AG04450 (cell line): ENCODE measurements at regions not wholly inside any gene's neighbourhood (a gene's known extent, or its start where the extent isn't known, plus 50 kb on each side); places are given as distances from the start of the nearest gene placed in this dataset.

Source experiments
- CTCF ChIA-PET: fragments of 300-600, 350-600 bp; formaldehyde crosslinking; extraction: SDS; loops from one replicate; lab custom pipeline; 2022; ENCODE audit warnings: antibody characterized with exemption, inconsistent platforms; lab: Charles Lee
- POLR2A ChIA-PET: fragments of 350-600 bp; formaldehyde crosslinking; extraction: SDS; loops from one replicate; lab custom pipeline; 2021; ENCODE audit warnings: antibody characterized with exemption, inconsistent platforms; lab: Yijun Ruan, JAX
- DNase-seq: peaks from one replicate; pipeline ENCODE4 v3.0.0-alpha.2; 2011; ENCODE audit warnings: low read depth, low spot score
- H3K27ac ChIP-seq: one replicate; pipeline ENCODE4 v1.5.1; 2012; ENCODE audit warnings: low read depth, low read length, control low read depth
- H3K27me3 ChIP-seq: one replicate; pipeline ENCODE4 v1.6.0; 2012; ENCODE audit warnings: low read length; ENCODE audit not compliant: control insufficient read depth, insufficient read depth
- H3K4me3 ChIP-seq: 2 replicates; pipeline ENCODE4 v1.5.1; 2011; ENCODE audit warnings: mild to moderate bottlenecking, low read depth, low read length, control low read depth
- H3K9me3 ChIP-seq: 2 replicates; pipeline ENCODE4 v1.5.1; 2012; ENCODE audit warnings: low read length; ENCODE audit not compliant: control insufficient read depth, insufficient read depth
- TF ChIP-seq, protein P1 (sequence below): IDR thresholded peaks from 2 replicates; pipeline ENCODE4 v1.5.1; 2011; ENCODE audit warnings: low read depth, low read length, control low read depth, inconsistent platforms

DNA sequence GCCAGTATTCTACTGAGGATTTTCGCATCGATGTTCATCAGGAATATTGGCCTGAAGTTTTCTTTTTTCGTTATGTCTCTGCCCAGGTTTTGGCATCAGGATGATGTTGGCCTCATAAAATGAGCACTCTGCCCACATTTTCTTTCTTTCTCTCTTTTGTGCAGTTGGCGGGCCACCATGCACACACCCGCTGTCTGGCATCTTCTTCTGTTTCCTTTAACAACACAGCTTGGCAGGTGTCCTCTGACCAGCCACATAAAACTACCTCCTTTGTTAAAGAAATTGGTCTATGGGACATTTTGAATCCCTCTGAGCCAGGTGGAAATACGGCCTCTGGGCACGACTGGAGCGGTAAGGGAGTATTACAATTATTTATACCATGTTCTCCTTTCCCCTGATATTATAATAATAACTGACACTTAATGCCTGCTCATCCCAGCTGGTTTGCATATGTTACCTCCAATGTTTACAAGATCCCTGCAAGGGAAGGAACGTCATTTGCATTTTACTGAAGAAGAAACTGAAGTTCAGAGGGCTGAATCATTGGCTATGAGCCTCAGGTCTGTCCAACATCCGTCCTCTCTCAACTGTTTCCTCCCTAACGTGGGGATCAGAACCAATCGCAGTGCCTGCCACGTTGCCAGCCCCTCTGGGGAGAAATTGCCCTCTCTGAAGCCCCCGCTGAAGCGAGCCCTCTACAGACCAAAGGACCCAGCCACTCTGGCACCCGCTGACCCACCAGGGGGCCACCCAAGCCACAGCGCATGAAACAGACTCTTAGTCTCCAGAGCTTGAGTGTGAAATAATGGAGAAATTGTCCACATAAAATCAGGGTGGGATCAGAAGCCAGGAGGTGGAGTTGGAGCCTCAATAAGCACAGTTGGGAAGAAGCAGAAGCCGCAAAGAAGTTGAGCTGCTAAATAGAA lies 125.0 kb upstream of the FOXK1 start:
- H3K27me3 ChIP-seq: no peaks in the 10 kb centered on the region
- ChIA-PET CTCF (no interaction called here), POLR2A (no interaction called here)
- DNase-seq: no peak
- no peak overlapping the region for H3K4me3 ChIP-seq
- no peak overlapping the region for H3K27ac ChIP-seq
- TF ChIP-seq, protein P1, sequence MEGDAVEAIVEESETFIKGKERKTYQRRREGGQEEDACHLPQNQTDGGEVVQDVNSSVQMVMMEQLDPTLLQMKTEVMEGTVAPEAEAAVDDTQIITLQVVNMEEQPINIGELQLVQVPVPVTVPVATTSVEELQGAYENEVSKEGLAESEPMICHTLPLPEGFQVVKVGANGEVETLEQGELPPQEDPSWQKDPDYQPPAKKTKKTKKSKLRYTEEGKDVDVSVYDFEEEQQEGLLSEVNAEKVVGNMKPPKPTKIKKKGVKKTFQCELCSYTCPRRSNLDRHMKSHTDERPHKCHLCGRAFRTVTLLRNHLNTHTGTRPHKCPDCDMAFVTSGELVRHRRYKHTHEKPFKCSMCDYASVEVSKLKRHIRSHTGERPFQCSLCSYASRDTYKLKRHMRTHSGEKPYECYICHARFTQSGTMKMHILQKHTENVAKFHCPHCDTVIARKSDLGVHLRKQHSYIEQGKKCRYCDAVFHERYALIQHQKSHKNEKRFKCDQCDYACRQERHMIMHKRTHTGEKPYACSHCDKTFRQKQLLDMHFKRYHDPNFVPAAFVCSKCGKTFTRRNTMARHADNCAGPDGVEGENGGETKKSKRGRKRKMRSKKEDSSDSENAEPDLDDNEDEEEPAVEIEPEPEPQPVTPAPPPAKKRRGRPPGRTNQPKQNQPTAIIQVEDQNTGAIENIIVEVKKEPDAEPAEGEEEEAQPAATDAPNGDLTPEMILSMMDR: no peak
- H3K9me3 ChIP-seq: peaks cover 19% of the 10 kb centered on the region

DNA sequence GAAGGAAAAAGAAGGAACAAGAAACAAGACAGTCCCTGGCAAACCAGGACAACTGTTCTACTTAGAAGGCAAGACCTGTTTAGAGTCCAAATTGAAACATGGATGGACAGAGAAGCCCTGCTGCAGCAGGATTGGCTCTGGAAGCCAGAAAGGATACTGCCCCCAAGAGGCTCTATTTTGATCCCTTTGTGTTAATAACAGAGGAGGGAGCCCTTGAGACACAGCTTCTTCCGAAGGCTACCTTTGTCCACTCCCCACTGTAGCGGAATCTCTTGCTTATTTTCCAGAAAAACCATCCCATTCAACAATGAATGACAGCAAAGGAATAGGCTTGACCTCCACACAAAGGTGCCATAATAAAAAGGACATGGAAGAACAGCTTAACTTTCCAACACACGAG lies 120.3 kb upstream of the FOXK1 start:
- H3K9me3 ChIP-seq: peaks cover 24% of the 10 kb centered on the region
- DNase-seq: no peak
- H3K4me3 ChIP-seq: no peak overlapping the region
- TF ChIP-seq, protein P1: no peak
- H3K27ac ChIP-seq: no peak overlapping the region
- H3K27me3 ChIP-seq: no peaks in the 10 kb centered on the region
- POLR2A ChIA-PET: no interaction called here
- CTCF ChIA-PET: interaction anchor here (0.7 kb wide), 1 partner anchor 719 kb away, joined by 3 read pairs; no protein-coding TSS in a partner anchor

GRCh38 chr7:4566714-4567113 lies 115.4 kb upstream of the FOXK1 start:
- CTCF ChIA-PET: no interaction called here
- Histone ChIP-seq H3K9me3 (peaks cover 17% of the 10 kb centered on the region), H3K4me3 (no peak overlapping the region), H3K27ac (no peak overlapping the region), H3K27me3 (no peaks in the 10 kb centered on the region)
- TF ChIP-seq, protein P1: no peak
- POLR2A ChIA-PET: no interaction called here
- DNase-seq: no peak

GRCh38 chr7:4574851-4575250 lies 107.2 kb upstream of the FOXK1 start:
- ChIA-PET CTCF (no interaction called here), POLR2A (no interaction called here)
- H3K27me3 ChIP-seq: no peaks in the 10 kb centered on the region
- H3K9me3 ChIP-seq: peaks cover 17% of the 10 kb centered on the region
- no peak for DNase-seq
- no peak overlapping the region for H3K4me3 ChIP-seq
- no peak overlapping the region for H3K27ac ChIP-seq
- TF ChIP-seq, protein P1: no peak

DNA sequence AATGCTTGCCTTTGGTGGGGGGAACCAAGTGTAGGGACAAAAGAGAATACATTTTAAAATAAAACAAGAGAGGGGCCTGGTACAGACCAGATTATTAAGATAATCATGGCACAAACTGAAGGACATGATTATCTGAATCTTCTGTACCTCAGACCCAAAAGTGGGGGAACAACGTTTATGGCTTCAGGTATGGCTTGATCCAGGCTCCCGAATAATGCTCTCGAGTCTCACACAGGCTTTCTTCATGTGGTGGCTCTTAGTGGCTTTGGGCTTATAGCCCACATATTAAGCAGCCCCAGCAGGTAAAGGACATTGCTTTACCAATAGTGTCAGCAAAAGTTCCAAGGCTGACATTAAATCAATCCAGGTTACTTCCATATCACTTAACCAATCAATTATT lies 106.8 kb upstream of the FOXK1 start:
- H3K27me3 ChIP-seq: no peaks in the 10 kb centered on the region
- H3K27ac ChIP-seq: no peak overlapping the region
- H3K4me3 ChIP-seq: no peak overlapping the region
- TF ChIP-seq, protein P1: no peak
- POLR2A ChIA-PET: no interaction called here
- no peak for DNase-seq
- H3K9me3 ChIP-seq: peaks cover 17% of the 10 kb centered on the region
- CTCF ChIA-PET: no interaction called here
